ENCODE measurements at regions not wholly inside any gene's neighbourhood (a gene's known extent, or its start where the extent isn't known, plus 50 kb on each side); places are given as distances from the start of the nearest gene placed in this dataset.

DNA sequence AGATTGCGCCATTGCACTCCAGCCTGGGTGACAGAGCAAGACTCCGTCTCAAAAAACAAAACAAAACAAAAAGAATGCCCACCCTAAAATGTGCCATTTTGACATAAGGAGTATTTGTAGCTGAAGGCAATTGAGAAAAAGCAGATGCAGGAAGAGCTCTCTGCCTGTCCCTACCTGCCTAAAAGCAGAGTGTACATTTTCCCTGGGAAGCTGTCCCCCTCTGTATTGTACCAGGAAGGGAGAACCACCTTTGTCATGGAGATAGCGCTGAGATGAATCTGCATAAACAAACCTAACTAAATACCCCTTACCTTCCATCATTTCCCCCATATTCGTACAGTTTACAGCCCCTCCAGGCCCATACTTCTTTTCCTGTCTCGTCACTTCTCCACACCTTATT lies 94.4 kb upstream of the SLC45A1 start:
- TF ChIP-seq, protein P1, sequence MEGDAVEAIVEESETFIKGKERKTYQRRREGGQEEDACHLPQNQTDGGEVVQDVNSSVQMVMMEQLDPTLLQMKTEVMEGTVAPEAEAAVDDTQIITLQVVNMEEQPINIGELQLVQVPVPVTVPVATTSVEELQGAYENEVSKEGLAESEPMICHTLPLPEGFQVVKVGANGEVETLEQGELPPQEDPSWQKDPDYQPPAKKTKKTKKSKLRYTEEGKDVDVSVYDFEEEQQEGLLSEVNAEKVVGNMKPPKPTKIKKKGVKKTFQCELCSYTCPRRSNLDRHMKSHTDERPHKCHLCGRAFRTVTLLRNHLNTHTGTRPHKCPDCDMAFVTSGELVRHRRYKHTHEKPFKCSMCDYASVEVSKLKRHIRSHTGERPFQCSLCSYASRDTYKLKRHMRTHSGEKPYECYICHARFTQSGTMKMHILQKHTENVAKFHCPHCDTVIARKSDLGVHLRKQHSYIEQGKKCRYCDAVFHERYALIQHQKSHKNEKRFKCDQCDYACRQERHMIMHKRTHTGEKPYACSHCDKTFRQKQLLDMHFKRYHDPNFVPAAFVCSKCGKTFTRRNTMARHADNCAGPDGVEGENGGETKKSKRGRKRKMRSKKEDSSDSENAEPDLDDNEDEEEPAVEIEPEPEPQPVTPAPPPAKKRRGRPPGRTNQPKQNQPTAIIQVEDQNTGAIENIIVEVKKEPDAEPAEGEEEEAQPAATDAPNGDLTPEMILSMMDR (IDR thresholded peaks at IDR 0.05; ENCODE audit: unreplicated experiment), result no peak
- Mint-ChIP-seq H3K4me3 (ENCODE audit: unreplicated experiment) (no peak overlapping the region), H3K9me3 (ENCODE audit: unreplicated experiment) (peaks cover 8% of the 10 kb centered on the region), H3K36me3 (ENCODE audit: low read depth, unreplicated experiment) (peaks cover 13% of the 10 kb centered on the region), H3K27ac (ENCODE audit: unreplicated experiment) (no peak overlapping the region), H3K27me3 (ENCODE audit: unreplicated experiment) (peaks cover 12% of the 10 kb centered on the region), H3K4me1 (ENCODE audit: unreplicated experiment) (peaks cover 24% of the 10 kb centered on the region)
- no peak for DNase-seq (ENCODE audit: low spot score)

DNA sequence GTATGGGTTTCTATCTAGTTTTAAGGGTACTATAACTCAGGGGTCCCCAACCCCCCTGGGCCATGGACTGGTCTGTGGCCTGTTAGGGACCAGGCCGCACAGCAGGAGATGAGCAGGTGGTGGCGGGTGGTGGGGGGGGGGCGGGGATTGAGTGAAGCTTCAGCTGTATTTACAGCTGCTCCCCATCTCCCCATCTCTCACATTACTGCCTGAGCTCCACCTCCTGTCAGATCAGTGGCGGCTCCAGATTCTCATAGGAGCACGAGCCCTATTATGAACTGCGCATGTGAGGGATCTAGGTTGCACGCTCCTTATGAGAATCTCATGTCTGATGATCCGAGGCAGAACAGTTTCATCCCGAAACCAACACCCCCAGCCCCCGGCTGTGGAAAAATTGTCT lies 95.1 kb upstream of the SLC45A1 start:
- TF ChIP-seq, protein P1 (IDR thresholded peaks at IDR 0.05; ENCODE audit: unreplicated experiment), result no peak
- Mint-ChIP-seq H3K27ac (ENCODE audit: unreplicated experiment) (no peak overlapping the region), H3K27me3 (ENCODE audit: unreplicated experiment) (peaks cover 13% of the 10 kb centered on the region), H3K4me3 (ENCODE audit: unreplicated experiment) (no peak overlapping the region), H3K9me3 (ENCODE audit: unreplicated experiment) (peaks cover 8% of the 10 kb centered on the region), H3K4me1 (ENCODE audit: unreplicated experiment) (peaks cover 24% of the 10 kb centered on the region), H3K36me3 (ENCODE audit: low read depth, unreplicated experiment) (peaks cover 10% of the 10 kb centered on the region)
- no peak for DNase-seq (ENCODE audit: low spot score)

DNA sequence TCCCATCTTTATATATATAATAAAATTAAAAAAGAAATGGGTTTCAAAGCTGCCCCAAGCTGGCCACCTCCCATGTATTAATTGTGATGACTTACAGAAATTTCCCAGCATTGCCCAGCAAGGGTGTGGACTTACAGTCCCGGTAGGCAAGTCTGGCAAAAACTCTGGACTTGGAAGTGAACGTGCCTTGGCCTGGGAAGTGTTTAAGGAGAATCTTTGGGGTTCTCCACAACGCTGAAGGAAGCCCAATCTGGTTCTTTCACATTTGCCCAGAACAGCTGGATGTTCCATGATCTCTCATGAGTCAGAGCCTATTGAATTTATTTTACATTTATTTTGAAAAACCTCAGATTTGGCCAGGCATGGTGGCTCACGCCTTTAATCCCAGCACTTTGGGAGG lies 98.4 kb upstream of the SLC45A1 start:
- H3K9me3 Mint-ChIP-seq (ENCODE audit: unreplicated experiment), result no peaks in the 10 kb centered on the region
- peaks cover 5% of the 10 kb centered on the region for H3K27me3 Mint-ChIP-seq (ENCODE audit: unreplicated experiment)
- no peak overlapping the region for H3K27ac Mint-ChIP-seq (ENCODE audit: unreplicated experiment)
- peaks cover 17% of the 10 kb centered on the region for H3K4me1 Mint-ChIP-seq (ENCODE audit: unreplicated experiment)
- no peak overlapping the region for H3K4me3 Mint-ChIP-seq (ENCODE audit: unreplicated experiment)
- no peaks in the 10 kb centered on the region for H3K36me3 Mint-ChIP-seq (ENCODE audit: low read depth, unreplicated experiment)
- TF ChIP-seq, protein P1 (IDR thresholded peaks at IDR 0.05; ENCODE audit: unreplicated experiment), result no peak
- no peak for DNase-seq (ENCODE audit: low spot score)

DNA sequence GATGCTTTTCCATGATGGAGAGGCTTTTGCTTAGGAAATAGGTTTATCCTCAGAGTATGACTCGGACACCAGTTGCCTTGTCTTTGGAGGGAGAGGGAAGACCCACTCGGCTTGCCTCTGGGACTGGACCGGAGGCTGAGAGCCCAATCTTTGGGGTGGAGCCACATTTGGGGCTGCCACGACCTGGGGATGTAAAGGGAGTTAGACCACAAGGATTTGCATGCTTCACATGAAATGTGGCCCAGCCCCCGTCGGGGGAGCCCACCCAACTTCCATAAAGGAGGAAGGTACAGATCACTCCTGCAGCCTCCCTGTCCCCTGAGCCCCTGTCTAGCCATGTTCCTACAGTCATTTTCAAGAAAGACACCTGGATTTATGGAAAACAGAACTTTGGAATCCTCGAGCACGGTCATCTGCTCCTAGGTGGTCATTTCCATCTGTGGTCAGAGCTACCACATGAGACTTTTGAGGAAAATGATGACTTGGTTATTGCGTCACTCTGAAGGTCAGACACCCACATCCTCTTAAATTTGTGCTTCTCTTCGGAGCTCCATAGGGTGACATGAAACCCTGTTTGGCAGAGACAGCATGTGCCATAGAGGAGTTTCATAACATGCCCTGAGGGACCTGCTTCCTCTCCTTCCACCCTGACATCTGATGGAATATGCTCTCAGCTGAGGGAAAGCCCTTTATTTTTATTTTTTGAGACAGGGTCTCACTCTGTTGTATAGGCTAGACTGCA lies 99.4 kb upstream of the SLC45A1 start:
- no peak overlapping the region for H3K27ac Mint-ChIP-seq (ENCODE audit: unreplicated experiment)
- H3K9me3 Mint-ChIP-seq (ENCODE audit: unreplicated experiment), result no peaks in the 10 kb centered on the region
- no peak for DNase-seq (ENCODE audit: low spot score)
- H3K27me3 Mint-ChIP-seq (ENCODE audit: unreplicated experiment), result peaks cover 5% of the 10 kb centered on the region
- no peaks in the 10 kb centered on the region for H3K36me3 Mint-ChIP-seq (ENCODE audit: low read depth, unreplicated experiment)
- peaks cover 11% of the 10 kb centered on the region for H3K4me1 Mint-ChIP-seq (ENCODE audit: unreplicated experiment)
- TF ChIP-seq, protein P1 (IDR thresholded peaks at IDR 0.05; ENCODE audit: unreplicated experiment), result no peak
- no peak overlapping the region for H3K4me3 Mint-ChIP-seq (ENCODE audit: unreplicated experiment)

GRCh38 chr1:8217809-8218208 lies 100.1 kb upstream of the SLC45A1 start:
- TF ChIP-seq, protein P1 (IDR thresholded peaks at IDR 0.05; ENCODE audit: unreplicated experiment), result no peak
- peak overlapping the region; percentile 47 for H3K4me3 Mint-ChIP-seq (ENCODE audit: unreplicated experiment)
- H3K9me3 Mint-ChIP-seq (ENCODE audit: unreplicated experiment), result no peaks in the 10 kb centered on the region
- H3K27me3 Mint-ChIP-seq (ENCODE audit: unreplicated experiment), result peaks cover 8% of the 10 kb centered on the region
- peaks cover 10% of the 10 kb centered on the region for H3K4me1 Mint-ChIP-seq (ENCODE audit: unreplicated experiment)
- H3K27ac Mint-ChIP-seq (ENCODE audit: unreplicated experiment), result no peak overlapping the region
- no peaks in the 10 kb centered on the region for H3K36me3 Mint-ChIP-seq (ENCODE audit: low read depth, unreplicated experiment)
- no peak for DNase-seq (ENCODE audit: low spot score)

Measured in endothelial cell (in vitro differentiated cells).